Activated CD8-positive, alpha-beta T cell treated with anti-CD3 and anti-CD28 coated beads for 36 hours (primary cell): ENCODE measurements at regions not wholly inside any gene's neighbourhood (a gene's known extent, or its start where the extent isn't known, plus 50 kb on each side); places are given as distances from the start of the nearest gene placed in this dataset.

Source experiments
- ATAC-seq: fragments of 200-7000 bp; cut with Tn5 transposase; one replicate; pipeline ENCODE4 v1.10.0; 2021; ENCODE audit warnings: mild to moderate bottlenecking, moderate library complexity
- CTCF ChIA-PET: fragments of 350-600 bp; sonication (Branson Sonifier 250); formaldehyde crosslinking; loops from one replicate; lab custom pipeline; 2021; ENCODE audit warnings: antibody characterized with exemption; lab: Charles Lee
- POLR2A ChIA-PET: fragments of 350-600 bp; sonication (Branson Sonifier 250); formaldehyde crosslinking; loops from one replicate; lab custom pipeline; 2021; ENCODE audit warnings: antibody characterized with exemption; lab: Charles Lee
- DNase-seq: peaks from one replicate; pipeline ENCODE4 v3.0.0-alpha.2; 2020
- H3K27ac Mint-ChIP-seq: one replicate; pipeline ENCODE4 v1.8.0; 2021; ENCODE audit warnings: mild to moderate bottlenecking, mixed read lengths
- H3K27me3 Mint-ChIP-seq: one replicate; pipeline ENCODE4 v1.8.0; 2021; ENCODE audit warnings: mixed read lengths
- H3K36me3 Mint-ChIP-seq: one replicate; pipeline ENCODE4 v1.8.0; 2021; ENCODE audit warnings: low read depth, mixed read lengths
- H3K4me1 Mint-ChIP-seq: one replicate; pipeline ENCODE4 v1.8.0; 2021; ENCODE audit warnings: low read depth, mixed read lengths
- H3K4me3 Mint-ChIP-seq: one replicate; pipeline ENCODE4 v1.8.0; 2021; ENCODE audit warnings: mild to moderate bottlenecking, moderate library complexity, mixed read lengths
- H3K9me3 Mint-ChIP-seq: one replicate; pipeline ENCODE4 v1.8.0; 2021; ENCODE audit warnings: mixed read lengths
- CTCF ChIP-seq: fragments of 200-600 bp; IDR thresholded peaks from one replicate; pipeline ENCODE4 v1.8.0; 2022; ENCODE audit warnings: antibody characterized with exemption, mild to moderate bottlenecking
- intact Hi-C: fragments of 100-400 bp; cut with micrococcal nuclease; formaldehyde crosslinking; loops from one replicate; pipeline ENCODE4 v1.10.0; 2022

GRCh38 chr13:61795580-61795979, 379.9 kb upstream of the PCDH20 start:
- POLR2A ChIA-PET, result no interaction called here
- intact Hi-C loops, result no loop called here
- DNase-seq, result no peak
- Mint-ChIP-seq H3K27ac (no peak overlapping the region), H3K36me3 (no peaks in the 10 kb centered on the region), H3K4me1 (no peaks in the 10 kb centered on the region), H3K27me3 (no peaks in the 10 kb centered on the region), H3K4me3 (no peak overlapping the region), H3K9me3 (peaks cover 8% of the 10 kb centered on the region)
- CTCF ChIA-PET, result no interaction called here
- no peak for TF ChIP-seq CTCF
- ATAC-seq, result no peak

GRCh38 chr13:61779456-61779855, 363.8 kb upstream of the PCDH20 start:
- Mint-ChIP-seq H3K27ac (no peak overlapping the region), H3K4me3 (no peak overlapping the region)
- no peak for DNase-seq

GRCh38 chr13:61778531-61778930, 362.9 kb upstream of the PCDH20 start:
- ATAC-seq, result no peak
- POLR2A ChIA-PET, result no interaction called here
- TF ChIP-seq CTCF, result no peak

More at GRCh38 chr13:61779456-61779855, 363.8 kb upstream of the PCDH20 start:
- intact Hi-C loops, result no loop called here
- Mint-ChIP-seq H3K4me1 (no peaks in the 10 kb centered on the region), H3K27me3 (no peaks in the 10 kb centered on the region), H3K9me3 (peaks cover 10% of the 10 kb centered on the region), H3K36me3 (no peaks in the 10 kb centered on the region)
- ATAC-seq, result no peak
- CTCF ChIA-PET, result no interaction called here
- no peak for TF ChIP-seq CTCF
- POLR2A ChIA-PET, result no interaction called here

GRCh38 chr13:61777899-61778298, 362.2 kb upstream of the PCDH20 start:
- Mint-ChIP-seq H3K27ac (no peak overlapping the region), H3K4me3 (no peak overlapping the region), H3K4me1 (no peaks in the 10 kb centered on the region), H3K9me3 (peaks cover 8% of the 10 kb centered on the region), H3K36me3 (no peaks in the 10 kb centered on the region), H3K27me3 (no peaks in the 10 kb centered on the region)
- no peak for TF ChIP-seq CTCF
- intact Hi-C loops, result no loop called here
- ATAC-seq, result no peak
- ChIA-PET CTCF (no interaction called here), POLR2A (no interaction called here)
- no peak for DNase-seq

More at GRCh38 chr13:61778531-61778930, 362.9 kb upstream of the PCDH20 start:
- H3K36me3 Mint-ChIP-seq, result no peaks in the 10 kb centered on the region
- no peaks in the 10 kb centered on the region for H3K4me1 Mint-ChIP-seq
- no peaks in the 10 kb centered on the region for H3K27me3 Mint-ChIP-seq
- intact Hi-C loops, result no loop called here
- no peak overlapping the region for H3K4me3 Mint-ChIP-seq
- no peak overlapping the region for H3K27ac Mint-ChIP-seq
- DNase-seq, result no peak
- H3K9me3 Mint-ChIP-seq, result peaks cover 11% of the 10 kb centered on the region
- CTCF ChIA-PET, result no interaction called here

GRCh38 chr13:61777271-61777670, 361.6 kb upstream of the PCDH20 start:
- Mint-ChIP-seq H3K4me1 (no peaks in the 10 kb centered on the region), H3K9me3 (peaks cover 8% of the 10 kb centered on the region), H3K36me3 (no peaks in the 10 kb centered on the region), H3K4me3 (no peak overlapping the region), H3K27ac (no peak overlapping the region), H3K27me3 (no peaks in the 10 kb centered on the region)
- DNase-seq, result no peak
- ChIA-PET POLR2A (no interaction called here), CTCF (no interaction called here)
- intact Hi-C loops, result no loop called here
- ATAC-seq, result no peak
- TF ChIP-seq CTCF, result no peak
